ENCODE measurements at regions not wholly inside any gene's neighbourhood (a gene's known extent, or its start where the extent isn't known, plus 50 kb on each side); places are given as distances from the start of the nearest gene placed in this dataset.

DNA sequence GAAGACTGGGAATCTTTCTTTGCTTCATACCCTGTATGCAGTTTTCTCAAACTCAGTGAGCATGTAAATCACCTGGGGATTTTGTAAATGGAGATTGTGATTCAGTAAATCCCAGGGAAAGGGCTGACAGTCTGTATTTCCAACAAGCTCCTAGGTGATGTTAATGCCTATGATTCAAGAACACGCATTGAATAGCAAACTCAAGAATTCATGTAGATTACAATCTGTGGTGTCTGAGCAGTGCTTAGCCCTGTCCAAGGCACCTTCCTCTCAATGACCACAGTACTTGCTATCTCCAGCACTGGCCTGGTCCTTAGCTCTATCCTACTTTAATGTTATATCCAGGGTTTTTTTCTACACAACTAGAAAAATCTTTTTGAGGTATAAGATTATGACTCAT lies 721.4 kb upstream of the MEF2C start:
- no peak overlapping the region for H3K27ac ChIP-seq (replicated peaks)
- TF ChIP-seq REST (IDR thresholded peaks at IDR 0.05; ENCODE audit: insufficient replicate concordance, low read depth) (no peak), POLR2AphosphoS5 (IDR thresholded peaks at IDR 0.05; ENCODE audit: low read depth) (no peak), SPI1 (IDR thresholded peaks at IDR 0.05; ENCODE audit: borderline replicate concordance, low read depth) (no peak), GABPA (IDR thresholded peaks at IDR 0.05; ENCODE audit: low read depth) (no peak)
- TF ChIP-seq, protein P1, sequence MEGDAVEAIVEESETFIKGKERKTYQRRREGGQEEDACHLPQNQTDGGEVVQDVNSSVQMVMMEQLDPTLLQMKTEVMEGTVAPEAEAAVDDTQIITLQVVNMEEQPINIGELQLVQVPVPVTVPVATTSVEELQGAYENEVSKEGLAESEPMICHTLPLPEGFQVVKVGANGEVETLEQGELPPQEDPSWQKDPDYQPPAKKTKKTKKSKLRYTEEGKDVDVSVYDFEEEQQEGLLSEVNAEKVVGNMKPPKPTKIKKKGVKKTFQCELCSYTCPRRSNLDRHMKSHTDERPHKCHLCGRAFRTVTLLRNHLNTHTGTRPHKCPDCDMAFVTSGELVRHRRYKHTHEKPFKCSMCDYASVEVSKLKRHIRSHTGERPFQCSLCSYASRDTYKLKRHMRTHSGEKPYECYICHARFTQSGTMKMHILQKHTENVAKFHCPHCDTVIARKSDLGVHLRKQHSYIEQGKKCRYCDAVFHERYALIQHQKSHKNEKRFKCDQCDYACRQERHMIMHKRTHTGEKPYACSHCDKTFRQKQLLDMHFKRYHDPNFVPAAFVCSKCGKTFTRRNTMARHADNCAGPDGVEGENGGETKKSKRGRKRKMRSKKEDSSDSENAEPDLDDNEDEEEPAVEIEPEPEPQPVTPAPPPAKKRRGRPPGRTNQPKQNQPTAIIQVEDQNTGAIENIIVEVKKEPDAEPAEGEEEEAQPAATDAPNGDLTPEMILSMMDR (IDR thresholded peaks at IDR 0.05; ENCODE audit: insufficient read depth, low read length), result no peak
- no peaks in the 10 kb centered on the region for H3K27me3 ChIP-seq (ENCODE audit: insufficient read depth, poor library complexity, severe bottlenecking)
- H3K4me3 ChIP-seq (replicated peaks; ENCODE audit: insufficient read depth, low read length), result no peak overlapping the region
- no peak for DNase-seq (ENCODE audit: low read depth in 1 of 2, low spot score in 1 of 2)

DNA sequence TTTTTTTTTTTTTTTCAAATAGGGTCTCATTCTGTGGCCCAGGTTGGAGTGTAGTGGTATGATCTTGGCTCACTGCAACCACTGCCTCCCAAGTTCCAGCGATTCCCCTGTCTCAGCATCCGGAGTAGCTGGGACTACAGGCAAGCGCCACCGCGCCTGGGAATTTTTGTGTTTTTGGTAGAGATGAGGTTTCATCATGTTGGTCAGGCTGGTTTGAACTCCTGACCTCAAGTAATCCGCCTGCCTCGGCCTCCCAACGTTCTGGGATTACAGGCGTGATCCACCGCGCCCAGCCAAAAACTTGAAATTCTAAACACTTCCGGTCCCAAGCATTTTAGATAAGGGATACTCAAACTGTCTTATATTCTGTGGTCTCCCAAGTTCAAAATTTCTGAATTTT lies 718.9 kb upstream of the MEF2C start:
- H3K27ac ChIP-seq (replicated peaks), result no peak overlapping the region
- TF ChIP-seq POLR2AphosphoS5 (IDR thresholded peaks at IDR 0.05; ENCODE audit: low read depth), result no peak
- TF ChIP-seq REST (IDR thresholded peaks at IDR 0.05; ENCODE audit: insufficient replicate concordance, low read depth), result no peak
- TF ChIP-seq, protein P1 (IDR thresholded peaks at IDR 0.05; ENCODE audit: insufficient read depth, low read length), result no peak
- no peak for TF ChIP-seq GABPA (IDR thresholded peaks at IDR 0.05; ENCODE audit: low read depth)
- TF ChIP-seq SPI1 (IDR thresholded peaks at IDR 0.05; ENCODE audit: borderline replicate concordance, low read depth), result no peak
- H3K4me3 ChIP-seq (replicated peaks; ENCODE audit: insufficient read depth, low read length), result no peak overlapping the region
- H3K27me3 ChIP-seq (ENCODE audit: insufficient read depth, poor library complexity, severe bottlenecking), result no peaks in the 10 kb centered on the region
- no peak for DNase-seq (ENCODE audit: low read depth in 1 of 2, low spot score in 1 of 2)

GRCh38 chr5:89597878-89598277 lies 714.9 kb upstream of the MEF2C start:
- Histone ChIP-seq H3K27ac (replicated peaks) (no peak overlapping the region), H3K4me3 (replicated peaks; ENCODE audit: insufficient read depth, low read length) (no peak overlapping the region), H3K27me3 (ENCODE audit: insufficient read depth, poor library complexity, severe bottlenecking) (no peaks in the 10 kb centered on the region)
- DNase-seq (ENCODE audit: low read depth in 1 of 2, low spot score in 1 of 2), result no peak
- TF ChIP-seq GABPA (IDR thresholded peaks at IDR 0.05; ENCODE audit: low read depth) (no peak), SPI1 (IDR thresholded peaks at IDR 0.05; ENCODE audit: borderline replicate concordance, low read depth) (no peak), REST (IDR thresholded peaks at IDR 0.05; ENCODE audit: insufficient replicate concordance, low read depth) (no peak), POLR2AphosphoS5 (IDR thresholded peaks at IDR 0.05; ENCODE audit: low read depth) (no peak)
- TF ChIP-seq, protein P1 (IDR thresholded peaks at IDR 0.05; ENCODE audit: insufficient read depth, low read length), result no peak
